Large intestine (tissue), 3 donors: ENCODE measurements at regions not wholly inside any gene's neighbourhood (a gene's known extent, or its start where the extent isn't known, plus 50 kb on each side); places are given as distances from the start of the nearest gene placed in this dataset.
"Not testable (repeated sequence)": the region's sequence is repeated elsewhere in the genome, so short reads cannot be mapped to it uniquely, and the experiment has no call there.

ENCODE experiments used
- DNase-seq, 2 donors: peaks; one replicate each; pipeline versions ENCODE4 v3.0.0 to v3.0.0-alpha.2; 2013
- H3K27ac ChIP-seq: one replicate; pipeline ENCODE4 v1.5.1; 2013; ENCODE audit warnings: low read length
- H3K27me3 ChIP-seq: 2 replicates; pipeline ENCODE4 v1.6.1; 2013; ENCODE audit warnings: low read length; ENCODE audit not compliant: control insufficient read depth, insufficient read depth
- H3K36me3 ChIP-seq: 2 replicates; pipeline ENCODE4 v1.6.1; 2013; ENCODE audit warnings: low read length; ENCODE audit not compliant: control insufficient read depth, insufficient read depth
- H3K4me1 ChIP-seq: one replicate; pipeline ENCODE4 v1.6.1; 2013; ENCODE audit warnings: low read length; ENCODE audit not compliant: control insufficient read depth, insufficient read depth
- H3K4me3 ChIP-seq: one replicate; pipeline ENCODE4 v1.5.1; 2013; ENCODE audit warnings: low read length
- H3K9me3 ChIP-seq: one replicate; pipeline ENCODE4 v1.6.1; 2013; ENCODE audit warnings: mild to moderate bottlenecking, low read depth, low read length, moderate library complexity; ENCODE audit not compliant: control insufficient read depth
- WGBS: methylation state at CpG from one replicate; pipeline ENCODE4 v1.1.5; 2013; ENCODE audit warnings: low lambda C conversion rate; ENCODE audit not compliant: insufficient coverage; 5-methylcytosine and 5-hydroxymethylcytosine counted together

- H3K27me3 ChIP-seq, result no peaks in the 10 kb centered on the region
- no peak overlapping the region for H3K27ac ChIP-seq
- no peaks in the 10 kb centered on the region for H3K4me1 ChIP-seq
- H3K36me3 ChIP-seq, result no peaks in the 10 kb centered on the region
- peaks cover 4% of the 10 kb centered on the region for H3K9me3 ChIP-seq
- WGBS, result no CpG with 5 or more reads among the region's 2 CpGs
- DNase-seq, result no peak
- H3K4me3 ChIP-seq, result no peak overlapping the region
These were observed 244.0 kb downstream of the YTHDC2 start for GRCh38 chr5:113757508-113757907.

- Histone ChIP-seq H3K27me3 (no peaks in the 10 kb centered on the region), H3K36me3 (no peaks in the 10 kb centered on the region), H3K4me3 (no peak overlapping the region), H3K27ac (no peak overlapping the region), H3K4me1 (no peaks in the 10 kb centered on the region), H3K9me3 (no peaks in the 10 kb centered on the region)
- no peak for DNase-seq
- WGBS, result 100% methylated on average over 1 of the region's 2 CpGs
These were observed 246.0 kb downstream of the YTHDC2 start for GRCh38 chr5:113759505-113759904.

- H3K4me1 ChIP-seq, result no peaks in the 10 kb centered on the region
- WGBS, result 71% methylated on average over 1 of the region's 1 CpG
These were observed 247.0 kb downstream of the YTHDC2 start for GRCh38 chr5:113760486-113760885.

GRCh38 chr5:113761594-113761993 is 248.1 kb downstream of the YTHDC2 start:
- Histone ChIP-seq H3K27ac (no peak overlapping the region), H3K4me3 (no peak overlapping the region), H3K36me3 (no peaks in the 10 kb centered on the region), H3K4me1 (no peaks in the 10 kb centered on the region), H3K9me3 (no peaks in the 10 kb centered on the region), H3K27me3 (no peaks in the 10 kb centered on the region)
- DNase-seq, result no peak
- 100% methylated on average over 1 of the region's 1 CpG for whole genome bisulfite sequencing

More at GRCh38 chr5:113760486-113760885, 247.0 kb downstream of the YTHDC2 start:
- Histone ChIP-seq H3K9me3 (no peaks in the 10 kb centered on the region), H3K36me3 (no peaks in the 10 kb centered on the region), H3K27ac (no peak overlapping the region), H3K4me3 (no peak overlapping the region), H3K27me3 (no peaks in the 10 kb centered on the region)
- DNase-seq, result no peak

GRCh38 chr5:113764382-113764781 is 250.9 kb downstream of the YTHDC2 start:
- Histone ChIP-seq H3K4me1 (no peaks in the 10 kb centered on the region), H3K4me3 (no peak overlapping the region), H3K27ac (no peak overlapping the region), H3K36me3 (no peaks in the 10 kb centered on the region), H3K9me3 (no peaks in the 10 kb centered on the region), H3K27me3 (no peaks in the 10 kb centered on the region)
- DNase-seq, result no peak

GRCh38 chr5:113766827-113767226 is 253.3 kb downstream of the YTHDC2 start:
- WGBS, result 83% methylated on average over 1 of the region's 2 CpGs
- not testable (repeated sequence) for H3K27me3 ChIP-seq

DNA sequence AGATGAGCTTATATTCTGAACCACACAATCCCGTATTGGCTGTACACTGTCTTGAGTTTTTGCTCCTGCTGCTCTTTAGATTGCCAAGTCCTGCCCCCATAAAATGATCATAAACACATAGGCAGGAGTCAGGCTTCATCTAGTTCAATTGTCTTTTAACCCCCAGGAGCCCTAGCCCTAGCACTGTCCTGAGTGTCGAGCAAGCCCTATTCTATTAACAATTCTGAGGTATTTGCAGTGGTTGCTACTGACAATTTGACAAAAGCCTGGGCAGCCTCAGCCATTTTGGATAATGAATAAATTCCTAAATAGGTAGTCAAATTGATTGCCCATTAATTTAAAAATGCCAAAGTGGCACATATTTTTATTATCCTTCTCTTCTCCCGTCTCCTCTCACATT is 257.2 kb downstream of the YTHDC2 start:
- no peak overlapping the region for H3K27ac ChIP-seq
- H3K4me3 ChIP-seq, result no peak overlapping the region
- 100% methylated on average over 1 of the region's 3 CpGs for WGBS
- DNase-seq, result no peak
- H3K27me3 ChIP-seq, result no peaks in the 10 kb centered on the region
- H3K4me1 ChIP-seq, result no peaks in the 10 kb centered on the region
- H3K36me3 ChIP-seq, result no peaks in the 10 kb centered on the region
- H3K9me3 ChIP-seq, result no peaks in the 10 kb centered on the region

More at GRCh38 chr5:113766827-113767226, 253.3 kb downstream of the YTHDC2 start:
- H3K4me3 ChIP-seq, H3K36me3 ChIP-seq, DNase-seq, H3K9me3 ChIP-seq, H3K27ac ChIP-seq, H3K4me1 ChIP-seq: not testable (repeated sequence)

DNA sequence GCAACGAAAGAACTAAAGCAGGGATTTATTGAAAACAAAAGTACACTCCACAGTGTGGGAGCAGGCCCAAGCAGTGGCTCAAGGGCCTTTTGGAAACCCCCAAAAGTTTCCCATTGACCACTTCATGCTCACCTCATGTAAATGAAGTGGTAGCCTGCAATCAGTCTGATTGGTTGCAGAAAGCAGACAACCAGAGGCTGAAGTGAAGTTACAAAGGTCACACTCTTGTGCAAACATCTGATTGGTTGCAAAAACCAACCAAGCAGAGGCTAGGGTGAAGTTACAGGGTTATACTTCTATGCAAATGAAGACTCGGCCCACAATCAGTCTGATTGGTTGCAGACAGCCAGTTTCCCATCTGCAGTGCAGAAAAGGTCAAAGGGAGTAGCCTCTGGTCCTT is 258.0 kb downstream of the YTHDC2 start:
- WGBS, result 80% methylated on average over 1 of the region's 2 CpGs

DNA sequence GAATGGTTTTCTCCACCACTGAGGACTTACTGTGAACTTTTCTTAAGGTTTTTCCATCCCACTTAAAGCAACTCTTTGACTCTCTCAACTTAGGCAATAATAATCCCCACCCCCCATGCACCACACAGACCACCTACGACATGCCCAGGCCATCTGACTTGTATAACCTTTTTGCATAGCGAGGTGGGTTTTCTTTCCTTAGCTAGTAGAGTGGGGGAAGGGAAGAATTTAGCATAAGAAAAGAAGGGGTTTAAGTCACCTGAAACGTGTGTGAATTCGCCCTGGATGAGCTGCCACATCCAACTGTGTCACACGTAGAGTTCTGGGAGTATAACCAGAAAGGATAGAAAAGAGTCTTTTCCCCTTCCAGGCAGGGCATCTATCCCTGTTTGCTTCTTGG is 262.7 kb downstream of the YTHDC2 start:
- H3K27ac ChIP-seq, result no peak overlapping the region
- no peaks in the 10 kb centered on the region for H3K36me3 ChIP-seq
- no peaks in the 10 kb centered on the region for H3K4me1 ChIP-seq
- DNase-seq, result no peak
- 88% methylated on average over 3 of the region's 5 CpGs for WGBS
- no peak overlapping the region for H3K4me3 ChIP-seq
- no peaks in the 10 kb centered on the region for H3K27me3 ChIP-seq
- no peaks in the 10 kb centered on the region for H3K9me3 ChIP-seq

More for the DNA sequence above, 258.0 kb downstream of the YTHDC2 start:
- H3K4me3 ChIP-seq, result no peak overlapping the region
- no peaks in the 10 kb centered on the region for H3K27me3 ChIP-seq
- no peak for DNase-seq
- no peaks in the 10 kb centered on the region for H3K4me1 ChIP-seq
- H3K9me3 ChIP-seq, result no peaks in the 10 kb centered on the region
- no peak overlapping the region for H3K27ac ChIP-seq
- H3K36me3 ChIP-seq, result no peaks in the 10 kb centered on the region

DNA sequence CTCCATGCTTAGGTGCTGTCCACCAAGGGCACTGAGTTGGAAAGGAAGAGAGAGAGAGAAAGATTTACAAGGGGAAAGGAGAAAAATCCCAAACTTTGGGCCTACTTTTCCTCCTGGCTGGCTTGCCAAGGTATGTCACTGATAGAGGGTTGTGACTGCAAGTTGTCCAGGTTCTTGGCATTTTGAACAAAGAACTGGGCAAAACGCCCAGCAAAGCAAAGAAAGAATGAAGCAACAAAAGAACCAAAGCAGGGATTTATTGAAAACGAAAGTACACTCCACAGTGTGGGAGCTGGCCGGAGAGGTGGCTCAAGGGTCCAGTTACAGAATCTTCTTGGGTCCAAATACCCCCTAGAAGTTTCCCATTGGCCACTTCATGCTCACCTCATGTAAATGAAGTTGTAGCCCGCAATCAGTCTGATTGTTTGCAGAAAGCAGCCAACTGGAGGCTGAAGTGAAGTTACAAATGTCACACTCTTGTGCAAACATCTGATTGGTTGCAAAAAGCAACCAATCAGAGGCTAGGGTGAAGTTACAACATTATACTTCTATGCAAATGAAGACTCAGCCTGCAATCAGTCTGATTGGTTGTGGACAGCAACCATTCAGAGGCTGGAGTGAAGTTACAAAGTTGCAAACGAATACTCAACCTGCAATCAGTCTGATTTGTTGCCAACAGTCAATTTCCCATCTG is 263.5 kb downstream of the YTHDC2 start:
- no peak overlapping the region for H3K27ac ChIP-seq
- H3K4me1 ChIP-seq, result no peaks in the 10 kb centered on the region
- no peak for DNase-seq
- 70% methylated on average over 3 of the region's 5 CpGs for WGBS
- H3K9me3 ChIP-seq, result no peaks in the 10 kb centered on the region
- no peak overlapping the region for H3K4me3 ChIP-seq
- no peaks in the 10 kb centered on the region for H3K36me3 ChIP-seq
- H3K27me3 ChIP-seq, result no peaks in the 10 kb centered on the region

- Histone ChIP-seq H3K27ac (no peak overlapping the region), H3K4me1 (no peaks in the 10 kb centered on the region), H3K36me3 (no peaks in the 10 kb centered on the region), H3K27me3 (no peaks in the 10 kb centered on the region), H3K4me3 (no peak overlapping the region), H3K9me3 (no peaks in the 10 kb centered on the region)
- DNase-seq, result no peak
- no CpG with 5 or more reads among the region's 4 CpGs for whole genome bisulfite sequencing
These were observed 264.7 kb downstream of the YTHDC2 start for GRCh38 chr5:113778147-113778546.
